Karpas-422 (cell line): ENCODE measurements at regions not wholly inside any gene's neighbourhood (a gene's known extent, or its start where the extent isn't known, plus 50 kb on each side); places are given as distances from the start of the nearest gene placed in this dataset.

Source experiments
- DNase-seq: peaks from one replicate; pipeline ENCODE4 v3.0.0-alpha.2; 2015
- H2AFZ ChIP-seq: fragments of 200-600 bp; sonication (generic); 2 replicates; pipeline ENCODE4 v1.6.1; 2014; ENCODE audit warnings: antibody characterized with exemption, low read length, mixed read lengths
- H3K27ac ChIP-seq: fragments of 200-600 bp; sonication (generic); 2 replicates; pipeline ENCODE4 v1.5.1; 2014; ENCODE audit warnings: mild to moderate bottlenecking, low read length, moderate library complexity
- H3K27me3 ChIP-seq: fragments of 200-600 bp; sonication (generic); 2 replicates; pipeline ENCODE4 v1.6.1; 2014; ENCODE audit warnings: low read length, mixed read lengths
- H3K36me3 ChIP-seq: fragments of 200-600 bp; sonication (generic); 2 replicates; pipeline ENCODE4 v1.6.1; 2014; ENCODE audit warnings: low read length, mixed read lengths; ENCODE audit not compliant: insufficient read depth
- H3K4me1 ChIP-seq: fragments of 200-600 bp; sonication (generic); 2 replicates; pipeline ENCODE4 v1.6.1; 2014; ENCODE audit warnings: mild to moderate bottlenecking, low read length, mixed read lengths
- H3K4me2 ChIP-seq: fragments of 200-600 bp; sonication (generic); 2 replicates; pipeline ENCODE4 v1.6.1; 2014; ENCODE audit warnings: low read length, low read depth, mild to moderate bottlenecking; ENCODE audit not compliant: poor library complexity, severe bottlenecking
- H3K4me3 ChIP-seq: fragments of 200-600 bp; sonication (generic); 2 replicates; pipeline ENCODE4 v1.5.1; 2014; ENCODE audit warnings: mild to moderate bottlenecking, antibody characterized with exemption, low read length, mixed read lengths
- H3K79me2 ChIP-seq: fragments of 200-600 bp; sonication (generic); 2 replicates; pipeline ENCODE4 v1.6.1; 2014; ENCODE audit warnings: mild to moderate bottlenecking, low read length, mixed read lengths
- H3K9ac ChIP-seq: fragments of 200-600 bp; sonication (generic); 2 replicates; pipeline ENCODE4 v1.6.0; 2014; ENCODE audit warnings: low read length
- H3K9me2 ChIP-seq: fragments of 200-600 bp; sonication (generic), shearing (Covaris generic); replicated peaks from 2 replicates; pipeline ENCODE4 v1.6.0; 2014; ENCODE audit warnings: mild to moderate bottlenecking, low read length, moderate library complexity; ENCODE audit not compliant: insufficient read depth
- H3K9me3 ChIP-seq: fragments of 300-700, 200-600 bp; sonication (generic); 2 replicates; pipeline ENCODE4 v1.6.1; 2014; ENCODE audit warnings: low read length, mixed read lengths
- H4K20me1 ChIP-seq: fragments of 200-600 bp; sonication (generic); 2 replicates; pipeline ENCODE4 v1.6.1; 2014; ENCODE audit warnings: mild to moderate bottlenecking, antibody characterized with exemption, low read length, low read depth; ENCODE audit not compliant: insufficient read depth

DNA sequence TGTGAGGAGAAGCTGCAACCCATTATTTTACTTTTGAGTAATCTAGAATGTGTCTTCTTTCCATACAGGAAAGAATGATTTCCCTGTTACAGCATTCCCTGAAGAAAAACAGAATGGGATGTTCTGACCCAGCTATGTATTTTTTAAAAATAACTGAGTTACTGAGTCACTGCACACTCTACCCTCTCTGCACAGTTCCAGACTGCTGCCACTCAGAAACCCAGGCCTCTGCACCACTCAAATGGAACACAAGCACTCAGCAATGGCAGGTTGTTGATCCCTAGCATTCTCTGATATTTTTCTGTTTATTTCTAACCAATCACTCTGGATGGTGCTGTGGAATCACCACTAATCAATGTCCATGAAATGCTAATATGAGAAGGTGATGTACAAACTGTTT is 1300.0 kb upstream of the FAM98A start:
- no peak overlapping the region for H2AFZ ChIP-seq
- H3K27me3 ChIP-seq = no peaks in the 10 kb centered on the region
- no peaks in the 10 kb centered on the region for H3K9me3 ChIP-seq
- H3K9ac ChIP-seq = no peak overlapping the region
- 0 out of 2 replicates have a peak, but pooled peaks cover 3% of the 10 kb centered on the region for H3K9me2 ChIP-seq
- no peaks in the 10 kb centered on the region for H3K79me2 ChIP-seq
- DNase-seq = no peak
- H3K4me2 ChIP-seq = no peak overlapping the region
- H3K4me3 ChIP-seq = no peak overlapping the region
- H4K20me1 ChIP-seq = no peaks in the 10 kb centered on the region
- H3K36me3 ChIP-seq = no peaks in the 10 kb centered on the region
- no peak overlapping the region for H3K27ac ChIP-seq
- no peaks in the 10 kb centered on the region for H3K4me1 ChIP-seq

DNA sequence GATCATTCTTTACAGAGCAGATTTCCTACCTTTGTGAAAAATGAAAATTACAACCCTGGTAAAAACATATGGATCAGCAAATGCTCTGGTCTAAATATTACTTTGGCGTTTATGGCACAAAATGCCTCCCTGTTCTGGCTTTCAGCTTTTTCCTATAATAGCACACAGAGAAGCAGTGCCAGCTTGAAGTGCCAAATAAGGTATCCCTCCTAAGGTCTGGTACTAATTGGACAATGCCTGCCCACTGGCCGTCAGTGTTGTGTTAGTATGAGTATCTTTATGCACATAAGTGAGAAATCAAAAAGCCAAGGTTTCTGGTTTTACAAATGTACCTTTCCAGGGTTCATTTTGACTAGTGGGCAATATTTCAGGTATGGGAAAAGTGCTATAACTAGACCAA is 1293.7 kb upstream of the FAM98A start:
- no peaks in the 10 kb centered on the region for H3K79me2 ChIP-seq
- H3K36me3 ChIP-seq = no peaks in the 10 kb centered on the region
- no peaks in the 10 kb centered on the region for H3K4me1 ChIP-seq
- no peak overlapping the region for H3K27ac ChIP-seq
- H3K4me3 ChIP-seq = no peak overlapping the region
- H3K27me3 ChIP-seq = no peaks in the 10 kb centered on the region
- H4K20me1 ChIP-seq = no peaks in the 10 kb centered on the region
- H2AFZ ChIP-seq = no peak overlapping the region
- H3K9ac ChIP-seq = no peak overlapping the region
- H3K9me3 ChIP-seq = peaks cover 3% of the 10 kb centered on the region; the same call in 1 of the 2 replicates
- no peak for DNase-seq
- no peak overlapping the region for H3K4me2 ChIP-seq
- no peaks in the 10 kb centered on the region for H3K9me2 ChIP-seq

DNA sequence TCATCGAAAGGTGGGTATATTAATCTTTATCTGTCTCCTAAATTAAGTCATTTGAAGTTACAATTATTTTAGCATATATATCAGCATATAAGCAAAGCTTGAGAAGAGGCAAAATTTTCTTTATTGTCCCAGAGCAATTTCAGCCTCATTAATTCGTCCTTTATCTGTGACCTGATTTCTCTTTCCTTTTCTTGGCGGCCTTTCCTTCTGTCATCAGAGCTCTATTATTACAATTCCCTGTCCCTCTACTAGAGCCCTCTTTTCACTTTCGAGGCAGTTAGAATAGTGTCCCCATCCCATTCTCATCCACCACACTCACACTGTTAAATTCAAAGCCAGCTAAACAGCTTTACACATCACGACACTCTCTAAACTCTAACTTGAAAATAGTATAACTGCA is 1293.2 kb upstream of the FAM98A start:
- Histone ChIP-seq H3K36me3 (no peaks in the 10 kb centered on the region), H3K9me2 (no peaks in the 10 kb centered on the region), H3K4me1 (no peaks in the 10 kb centered on the region), H3K27me3 (no peaks in the 10 kb centered on the region), H3K27ac (no peak overlapping the region), H3K79me2 (no peaks in the 10 kb centered on the region), H3K4me2 (no peak overlapping the region), H4K20me1 (no peaks in the 10 kb centered on the region), H3K9me3 (peaks cover 3% of the 10 kb centered on the region; the same call in 1 of the 2 replicates), H3K4me3 (no peak overlapping the region), H2AFZ (no peak overlapping the region), H3K9ac (no peak overlapping the region)
- DNase-seq = no peak

DNA sequence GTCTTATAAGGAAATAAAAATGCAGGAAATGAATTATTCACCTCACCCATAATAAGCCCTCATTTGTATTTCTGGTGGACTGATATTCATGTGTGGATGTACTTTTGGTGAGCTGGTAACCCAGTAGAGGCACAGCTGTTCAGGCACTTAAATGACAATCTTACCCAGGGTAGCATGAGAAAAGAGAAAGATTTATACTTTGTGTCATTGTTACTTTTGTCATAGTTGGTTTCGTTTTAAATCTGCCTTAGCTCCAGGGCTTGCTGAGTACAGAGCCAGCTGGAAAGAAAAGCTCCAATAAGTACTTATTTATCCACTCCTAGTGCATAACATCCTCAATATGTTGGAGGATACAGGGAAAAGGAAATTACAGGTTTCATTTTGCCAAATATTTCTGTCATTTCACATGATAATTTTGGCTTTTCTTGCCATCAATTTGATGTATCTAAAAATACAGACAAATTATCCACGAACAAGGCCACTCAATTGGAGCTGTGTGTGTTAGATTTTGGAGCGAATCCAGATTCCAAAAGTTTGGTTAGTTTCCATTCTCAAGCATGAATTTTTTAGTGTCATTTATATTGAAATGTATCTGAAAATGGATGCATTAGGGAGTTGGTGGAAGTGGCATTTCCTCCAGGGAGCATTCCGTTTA is 1276.1 kb upstream of the FAM98A start:
- no peaks in the 10 kb centered on the region for H3K9me2 ChIP-seq
- no peaks in the 10 kb centered on the region for H3K79me2 ChIP-seq
- H3K4me3 ChIP-seq = no peak overlapping the region
- no peaks in the 10 kb centered on the region for H3K27me3 ChIP-seq
- no peak overlapping the region for H3K4me2 ChIP-seq
- no peak overlapping the region for H2AFZ ChIP-seq
- H3K27ac ChIP-seq = no peak overlapping the region
- H4K20me1 ChIP-seq = no peaks in the 10 kb centered on the region
- no peak for DNase-seq
- no peaks in the 10 kb centered on the region for H3K4me1 ChIP-seq
- no peaks in the 10 kb centered on the region for H3K36me3 ChIP-seq
- H3K9me3 ChIP-seq = peaks cover 6% of the 10 kb centered on the region; the same call in 1 of the 2 replicates
- no peak overlapping the region for H3K9ac ChIP-seq

DNA sequence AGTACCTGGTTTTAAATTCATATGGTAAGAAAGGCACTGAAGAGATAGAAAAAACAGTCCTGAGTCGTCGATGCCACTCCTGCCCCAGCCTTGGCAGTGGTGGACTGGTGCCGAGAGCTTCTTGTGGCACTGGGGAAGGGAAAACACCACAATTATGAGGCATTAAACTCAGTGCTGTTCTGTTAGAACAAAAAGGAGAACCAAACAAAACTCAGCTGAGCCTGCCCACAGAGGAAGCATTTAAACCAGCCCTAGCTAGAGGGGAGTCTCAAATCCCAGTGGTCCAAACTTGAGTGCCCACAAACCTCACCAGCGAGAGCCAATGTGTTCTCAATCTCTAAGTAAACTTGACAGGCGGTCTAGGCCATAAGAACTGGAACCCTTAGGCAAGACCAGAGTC is 1254.5 kb upstream of the FAM98A start:
- Histone ChIP-seq H3K9ac (no peak overlapping the region), H3K27ac (no peak overlapping the region), H3K27me3 (no peaks in the 10 kb centered on the region), H3K4me1 (no peaks in the 10 kb centered on the region), H3K9me3 (peaks cover 31% of the 10 kb centered on the region), H3K9me2 (no peaks in the 10 kb centered on the region), H3K4me2 (no peak overlapping the region), H3K79me2 (no peaks in the 10 kb centered on the region), H2AFZ (no peak overlapping the region), H4K20me1 (no peaks in the 10 kb centered on the region), H3K36me3 (no peaks in the 10 kb centered on the region), H3K4me3 (no peak overlapping the region)
- DNase-seq = no peak

DNA sequence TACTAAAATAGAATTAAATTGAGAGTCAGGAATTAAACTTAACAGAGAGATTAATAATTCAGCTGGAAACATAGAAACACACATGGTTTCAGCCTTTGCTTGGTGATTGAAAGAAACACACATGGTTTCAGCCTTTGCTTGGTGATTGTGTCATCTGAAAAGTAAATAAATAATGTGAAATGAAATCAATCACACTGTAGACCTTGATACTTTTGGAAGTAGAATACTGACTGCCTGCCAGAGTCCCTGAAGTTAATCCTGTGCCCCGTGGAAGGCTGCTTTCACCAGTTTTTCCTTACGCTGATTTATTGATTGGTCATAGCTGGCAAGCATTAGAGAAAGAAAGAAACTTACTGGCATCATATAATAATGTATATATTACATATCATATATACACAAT is 1252.7 kb upstream of the FAM98A start:
- Histone ChIP-seq H3K9me2 (no peaks in the 10 kb centered on the region), H3K4me3 (no peak overlapping the region), H3K79me2 (no peaks in the 10 kb centered on the region), H3K4me2 (no peak overlapping the region), H3K9me3 (peaks cover 23% of the 10 kb centered on the region), H3K27me3 (no peaks in the 10 kb centered on the region), H3K27ac (no peak overlapping the region), H3K36me3 (no peaks in the 10 kb centered on the region), H3K9ac (no peak overlapping the region), H2AFZ (no peak overlapping the region), H3K4me1 (no peaks in the 10 kb centered on the region), H4K20me1 (no peaks in the 10 kb centered on the region)
- no peak for DNase-seq

DNA sequence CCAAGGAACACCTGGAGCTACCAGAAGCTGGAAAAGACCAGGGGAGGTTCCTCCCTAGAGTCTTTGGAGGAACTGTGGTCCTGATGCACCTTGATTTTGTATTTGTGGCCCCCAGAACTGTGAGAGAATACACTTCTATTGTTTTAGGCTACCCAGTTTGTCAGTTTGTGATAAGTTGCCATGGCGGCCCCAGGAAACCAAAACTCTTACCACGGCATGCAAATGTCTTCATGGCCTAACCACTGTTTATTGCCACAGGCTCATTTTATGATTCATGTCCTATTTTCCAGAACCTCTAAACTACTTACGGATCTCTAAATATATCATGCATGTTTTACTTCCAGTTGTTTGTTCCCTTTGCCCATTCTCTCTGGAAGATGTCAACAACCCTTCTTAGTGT is 1250.7 kb upstream of the FAM98A start:
- Histone ChIP-seq H2AFZ (no peak overlapping the region), H3K27me3 (no peaks in the 10 kb centered on the region), H3K4me2 (no peak overlapping the region), H3K27ac (no peak overlapping the region), H4K20me1 (no peaks in the 10 kb centered on the region), H3K4me3 (no peak overlapping the region), H3K9ac (no peak overlapping the region), H3K36me3 (no peaks in the 10 kb centered on the region), H3K9me2 (no peaks in the 10 kb centered on the region), H3K9me3 (peaks cover 8% of the 10 kb centered on the region), H3K79me2 (no peaks in the 10 kb centered on the region), H3K4me1 (no peaks in the 10 kb centered on the region)
- DNase-seq = no peak

DNA sequence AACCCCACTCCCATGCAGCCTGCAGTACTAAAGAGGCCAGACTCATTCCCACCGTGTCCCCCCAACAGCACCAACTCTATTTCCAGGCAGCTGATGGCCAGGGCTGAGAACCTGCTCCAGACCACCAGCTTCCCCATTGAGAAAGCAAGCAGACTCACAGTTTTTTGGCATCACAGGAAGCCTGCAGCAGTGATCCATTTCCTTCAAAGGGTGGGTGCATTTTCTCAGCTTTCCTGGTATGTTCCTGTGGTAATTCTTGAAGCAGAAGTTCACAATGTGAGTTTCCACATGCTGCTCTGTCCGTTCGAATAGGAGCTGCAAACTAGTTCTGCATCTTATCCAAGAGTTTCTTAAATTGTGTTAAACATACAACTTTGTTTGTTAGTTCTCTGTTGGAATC is 1249.6 kb upstream of the FAM98A start:
- no peak overlapping the region for H3K4me3 ChIP-seq
- no peaks in the 10 kb centered on the region for H3K27me3 ChIP-seq
- H3K79me2 ChIP-seq = no peaks in the 10 kb centered on the region
- H3K4me1 ChIP-seq = no peaks in the 10 kb centered on the region
- H3K9me3 ChIP-seq = peaks cover 8% of the 10 kb centered on the region
- DNase-seq = no peak
- H3K27ac ChIP-seq = no peak overlapping the region
- no peaks in the 10 kb centered on the region for H3K9me2 ChIP-seq
- no peak overlapping the region for H3K9ac ChIP-seq
- H3K4me2 ChIP-seq = no peak overlapping the region
- H4K20me1 ChIP-seq = no peaks in the 10 kb centered on the region
- no peak overlapping the region for H2AFZ ChIP-seq
- no peaks in the 10 kb centered on the region for H3K36me3 ChIP-seq
